Glutamatergic neuron (in vitro differentiated cells): ENCODE measurements at regions not wholly inside any gene's neighbourhood (a gene's known extent, or its start where the extent isn't known, plus 50 kb on each side); places are given as distances from the start of the nearest gene placed in this dataset.

Source experiments
- DNase-seq: peaks from one replicate; pipeline ENCODE4 v3.0.0; 2022
- H3K27ac Mint-ChIP-seq: one replicate; pipeline ENCODE4 v1.8.0; 2020; ENCODE audit warnings: mild to moderate bottlenecking, mixed read lengths, inconsistent platforms; ENCODE audit not compliant: unreplicated experiment
- H3K27me3 Mint-ChIP-seq: one replicate; pipeline ENCODE4 v1.8.0; 2020; ENCODE audit warnings: mild to moderate bottlenecking, moderate library complexity, mixed read lengths, inconsistent platforms; ENCODE audit not compliant: unreplicated experiment
- H3K36me3 Mint-ChIP-seq: one replicate; pipeline ENCODE4 v1.8.0; 2020; ENCODE audit warnings: mild to moderate bottlenecking, mixed read lengths, inconsistent platforms; ENCODE audit not compliant: unreplicated experiment
- H3K4me1 Mint-ChIP-seq: one replicate; pipeline ENCODE4 v1.8.0; 2020; ENCODE audit warnings: mild to moderate bottlenecking, low read depth, mixed read lengths, inconsistent platforms; ENCODE audit not compliant: unreplicated experiment
- H3K4me3 Mint-ChIP-seq: one replicate; pipeline ENCODE4 v1.8.0; 2020; ENCODE audit warnings: mild to moderate bottlenecking, mixed read lengths, inconsistent platforms; ENCODE audit not compliant: unreplicated experiment
- H3K9me3 Mint-ChIP-seq: one replicate; pipeline ENCODE4 v1.8.0; 2020; ENCODE audit warnings: mild to moderate bottlenecking, moderate library complexity, mixed read lengths, inconsistent platforms; ENCODE audit not compliant: unreplicated experiment
- TF ChIP-seq, protein P1 (sequence below): fragments of 200-600 bp; sonication (generic); IDR thresholded peaks from one replicate; pipeline ENCODE4 v1.5.0; 2021; ENCODE audit not compliant: partially characterized antibody, unreplicated experiment

DNA sequence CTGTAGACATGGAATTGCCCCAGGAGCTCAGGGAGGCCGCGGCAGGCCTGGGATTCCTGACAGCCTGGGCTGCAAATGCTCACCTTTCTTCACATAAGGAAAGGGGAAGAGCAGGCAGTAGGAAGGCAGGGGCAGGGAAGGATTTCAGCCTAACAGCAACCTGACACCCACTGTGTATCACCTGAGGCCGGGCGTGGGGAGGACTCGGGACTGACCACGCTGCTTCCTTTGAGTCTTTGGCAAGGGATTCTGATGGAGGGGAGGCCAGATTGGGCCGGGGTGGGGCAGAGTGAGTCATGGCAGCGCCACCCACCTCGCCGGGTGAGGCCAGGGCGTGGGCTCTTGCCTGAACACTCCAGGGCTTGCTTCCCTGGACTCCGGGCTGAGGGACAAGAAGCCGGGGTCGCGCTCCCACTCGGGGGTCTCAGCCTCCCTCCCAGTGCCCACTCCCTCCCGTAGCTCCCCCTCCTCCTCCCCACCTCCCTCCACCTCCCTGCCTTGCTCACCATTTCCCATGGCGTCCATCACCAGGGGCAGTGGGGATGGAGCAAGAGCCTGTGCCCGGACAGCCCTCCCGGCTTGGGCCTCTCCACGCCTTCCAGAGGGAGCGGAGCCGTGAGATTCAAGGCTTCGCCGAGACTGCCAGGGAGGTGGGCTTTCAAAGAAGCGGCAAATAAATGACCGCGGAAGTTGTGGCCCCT lies 247.9 kb upstream of the RTL1 start:
- Mint-ChIP-seq H3K27ac (no peak overlapping the region), H3K27me3 (peaks cover 1% of the 10 kb centered on the region), H3K4me1 (no peaks in the 10 kb centered on the region), H3K9me3 (peaks cover 6% of the 10 kb centered on the region), H3K36me3 (peaks cover 13% of the 10 kb centered on the region), H3K4me3 (no peak overlapping the region)
- TF ChIP-seq, protein P1, sequence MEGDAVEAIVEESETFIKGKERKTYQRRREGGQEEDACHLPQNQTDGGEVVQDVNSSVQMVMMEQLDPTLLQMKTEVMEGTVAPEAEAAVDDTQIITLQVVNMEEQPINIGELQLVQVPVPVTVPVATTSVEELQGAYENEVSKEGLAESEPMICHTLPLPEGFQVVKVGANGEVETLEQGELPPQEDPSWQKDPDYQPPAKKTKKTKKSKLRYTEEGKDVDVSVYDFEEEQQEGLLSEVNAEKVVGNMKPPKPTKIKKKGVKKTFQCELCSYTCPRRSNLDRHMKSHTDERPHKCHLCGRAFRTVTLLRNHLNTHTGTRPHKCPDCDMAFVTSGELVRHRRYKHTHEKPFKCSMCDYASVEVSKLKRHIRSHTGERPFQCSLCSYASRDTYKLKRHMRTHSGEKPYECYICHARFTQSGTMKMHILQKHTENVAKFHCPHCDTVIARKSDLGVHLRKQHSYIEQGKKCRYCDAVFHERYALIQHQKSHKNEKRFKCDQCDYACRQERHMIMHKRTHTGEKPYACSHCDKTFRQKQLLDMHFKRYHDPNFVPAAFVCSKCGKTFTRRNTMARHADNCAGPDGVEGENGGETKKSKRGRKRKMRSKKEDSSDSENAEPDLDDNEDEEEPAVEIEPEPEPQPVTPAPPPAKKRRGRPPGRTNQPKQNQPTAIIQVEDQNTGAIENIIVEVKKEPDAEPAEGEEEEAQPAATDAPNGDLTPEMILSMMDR, result no peak
- DNase-seq, result no peak

DNA sequence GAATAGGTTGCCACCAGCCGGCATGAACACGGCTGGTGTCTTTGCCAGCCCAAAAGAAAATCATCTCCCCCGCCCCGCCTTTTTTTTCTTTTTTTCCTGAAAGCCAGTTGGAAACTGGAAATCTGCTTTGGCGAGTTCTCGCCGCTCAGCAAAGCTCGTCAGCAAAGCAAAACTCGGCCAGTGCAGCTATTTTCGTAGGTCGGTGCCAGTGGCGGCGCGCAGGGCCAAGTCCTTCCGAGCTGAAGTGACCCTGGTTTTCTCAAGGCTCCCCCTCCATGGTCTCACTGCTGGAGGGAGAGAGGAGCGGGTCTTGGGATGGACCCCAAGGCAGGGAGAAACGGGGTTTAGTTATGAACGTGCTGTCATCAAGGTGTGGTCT lies 248.4 kb upstream of the RTL1 start:
- Mint-ChIP-seq H3K36me3 (peaks cover 13% of the 10 kb centered on the region), H3K27ac (no peak overlapping the region), H3K9me3 (peaks cover 6% of the 10 kb centered on the region), H3K4me3 (no peak overlapping the region), H3K4me1 (no peaks in the 10 kb centered on the region), H3K27me3 (peaks cover 1% of the 10 kb centered on the region)
- DNase-seq, result no peak
- TF ChIP-seq, protein P1, result no peak

DNA sequence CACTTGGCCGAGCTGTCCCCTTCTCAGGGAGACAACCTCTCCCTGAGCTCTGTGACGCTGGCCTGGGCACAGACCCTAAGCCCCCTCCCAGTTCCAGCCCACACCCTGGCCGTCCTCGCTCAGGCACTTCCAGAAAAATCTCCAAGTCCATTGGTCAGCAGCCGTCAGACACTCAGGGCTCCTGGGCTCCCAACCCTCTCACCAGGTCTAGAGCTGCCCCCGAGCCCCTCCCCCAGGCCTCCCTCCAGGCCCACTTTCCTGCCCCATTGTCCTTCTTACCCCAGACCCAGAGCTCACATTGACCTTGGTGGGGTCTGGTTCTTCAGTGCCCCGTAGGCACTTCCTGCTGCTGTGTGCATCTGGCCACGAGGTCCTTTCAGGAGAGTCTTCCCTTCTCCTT lies 249.3 kb upstream of the RTL1 start:
- no peaks in the 10 kb centered on the region for H3K4me1 Mint-ChIP-seq
- H3K9me3 Mint-ChIP-seq, result peaks cover 3% of the 10 kb centered on the region
- H3K27ac Mint-ChIP-seq, result no peak overlapping the region
- no peak overlapping the region for H3K4me3 Mint-ChIP-seq
- peaks cover 1% of the 10 kb centered on the region for H3K27me3 Mint-ChIP-seq
- TF ChIP-seq, protein P1, result no peak
- no peak for DNase-seq
- H3K36me3 Mint-ChIP-seq, result peaks cover 4% of the 10 kb centered on the region

DNA sequence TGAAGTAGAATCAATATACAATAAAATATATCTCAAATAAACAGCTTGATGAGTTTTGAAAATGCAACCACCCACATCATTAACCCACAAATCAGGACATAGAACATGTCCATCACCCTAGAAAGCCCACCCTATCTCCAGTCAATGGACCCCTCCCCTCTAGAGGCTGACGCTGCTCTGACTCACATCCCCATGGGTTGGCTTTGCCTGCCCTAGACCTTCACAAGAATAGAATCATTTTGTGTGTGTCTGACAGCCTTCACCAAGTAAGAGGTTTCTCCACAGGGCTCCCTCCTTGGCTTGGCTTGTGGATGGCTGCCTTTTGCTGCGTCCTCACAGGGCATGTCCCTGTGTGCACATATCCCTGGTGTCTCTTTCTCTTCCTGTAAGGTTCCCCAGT lies 250.2 kb upstream of the RTL1 start:
- TF ChIP-seq, protein P1, result no peak
- Mint-ChIP-seq H3K27me3 (peaks cover 1% of the 10 kb centered on the region), H3K4me3 (no peak overlapping the region), H3K9me3 (no peaks in the 10 kb centered on the region), H3K4me1 (no peaks in the 10 kb centered on the region), H3K36me3 (no peaks in the 10 kb centered on the region), H3K27ac (no peak overlapping the region)
- no peak for DNase-seq

DNA sequence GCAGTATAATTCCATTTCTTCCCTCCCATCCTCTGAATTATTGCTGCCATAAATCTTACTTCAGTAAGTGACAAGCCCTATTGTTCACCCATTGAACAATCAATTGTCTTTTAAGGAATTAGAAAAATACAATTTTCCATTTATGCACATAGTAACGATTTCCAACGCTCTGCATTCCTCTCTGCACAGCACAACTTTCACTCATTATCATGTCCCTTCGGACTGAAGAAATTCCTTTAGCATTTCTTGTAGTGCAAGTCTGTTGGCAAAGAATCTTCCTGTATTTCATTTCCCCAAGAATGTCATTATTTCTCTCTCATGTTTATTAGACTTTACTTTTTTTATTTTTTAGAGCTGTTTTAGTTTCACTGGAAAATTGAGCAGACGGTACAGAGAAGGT lies 252.1 kb upstream of the RTL1 start:
- H3K4me1 Mint-ChIP-seq, result no peaks in the 10 kb centered on the region
- peaks cover 1% of the 10 kb centered on the region for H3K27me3 Mint-ChIP-seq
- no peak for DNase-seq
- H3K9me3 Mint-ChIP-seq, result no peaks in the 10 kb centered on the region
- TF ChIP-seq, protein P1, result no peak
- no peaks in the 10 kb centered on the region for H3K36me3 Mint-ChIP-seq
- no peak overlapping the region for H3K4me3 Mint-ChIP-seq
- no peak overlapping the region for H3K27ac Mint-ChIP-seq
